HCT116 (cell line): ENCODE measurements at regions not wholly inside any gene's neighbourhood (a gene's known extent, or its start where the extent isn't known, plus 50 kb on each side); places are given as distances from the start of the nearest gene placed in this dataset.

Experiments used
- ATAC-seq: fragments of 200-7000 bp; cut with Tn5 transposase; 2 replicates; pipeline ENCODE4 v1.9.1; 2020; ENCODE audit warnings: mild to moderate bottlenecking, moderate library complexity
- BruUV-seq: library from RNA; stranded (reverse); fragments of 400-500 nt; replicated peaks from 2 replicates; lab custom pipeline; 2021; lab: Mats Ljungman, UMichigan
- CTCF ChIA-PET: fragments of 300-600 bp; sonication (Branson Sonifier 250); formaldehyde crosslinking; loops from one replicate; lab custom pipeline; 2021; ENCODE audit warnings: antibody characterized with exemption; lab: Charles Lee
- POLR2A ChIA-PET: fragments of 300-600, 350-600 bp; sonication (Branson Sonifier 250); formaldehyde crosslinking; loops from one replicate; lab custom pipeline; 2021; ENCODE audit warnings: antibody characterized with exemption; lab: Charles Lee
- RAD21 ChIA-PET, 2 experiments: fragments of 300-600 bp; sonication (Branson Sonifier 250); formaldehyde crosslinking; loops; one replicate each; lab custom pipeline; 2023; ENCODE audit warnings: low total read pairs in 2 of 2; ENCODE audit not compliant: uncharacterized antibody in 2 of 2, unreplicated experiment in 2 of 2, low non-redundant PET in 1 of 2; lab: Charles Lee
- DNase-seq: peaks from one replicate; pipeline ENCODE4 v3.0.0-alpha.2; 2010; ENCODE audit warnings: low read depth, low spot score
- H2AFZ ChIP-seq: fragments of 200-600 bp; shearing (Covaris generic), sonication (generic); 2 replicates; pipeline ENCODE4 v1.6.1; 2017; ENCODE audit warnings: low read depth, mixed run types, mixed read lengths, antibody characterized with exemption, low read length; ENCODE audit not compliant: poor library complexity, severe bottlenecking
- H3K27ac ChIP-seq: 2 replicates; pipeline ENCODE4 v1.5.1; 2012; ENCODE audit warnings: low read depth, low read length
- H3K27me3 ChIP-seq: fragments of 200-600 bp; sonication (generic); 2 replicates; pipeline ENCODE4 v1.6.1; 2016; ENCODE audit warnings: mixed run types, low read length, mixed read lengths; ENCODE audit not compliant: insufficient read depth
- H3K36me3 ChIP-seq, 2 experiments: fragments of 200-500 bp in 1 of 2; fragments of 200-600 bp in 1 of 2; sonication (Bioruptor generic) in 1 of 2; sonication (generic) in 1 of 2; 2 replicates each; pipeline versions ENCODE4 v1.5.1 to v1.6.1; 2014 to 2016; ENCODE audit warnings: low read length in 2 of 2, inconsistent platforms in 1 of 2, mixed read lengths in 1 of 2, mixed run types in 1 of 2; ENCODE audit not compliant: insufficient read depth in 2 of 2, control insufficient read depth in 1 of 2
- H3K4me1 ChIP-seq, 2 experiments: fragments of 200-600 bp in 1 of 2; sonication (generic) in 1 of 2; 2 replicates each; pipeline versions ENCODE4 v1.5.1 to v1.6.1; 2012 to 2017; ENCODE audit warnings: low read length in 2 of 2, inconsistent platforms in 1 of 2, mild to moderate bottlenecking in 1 of 2, mixed read lengths in 1 of 2, mixed run types in 1 of 2, moderate library complexity in 1 of 2; ENCODE audit not compliant: insufficient read depth in 2 of 2, control insufficient read depth in 1 of 2
- H3K4me2 ChIP-seq: fragments of 200-600 bp; sonication (generic); 2 replicates; pipeline ENCODE4 v1.6.1; 2017; ENCODE audit warnings: mixed run types, low read length, mixed read lengths
- H3K4me3 ChIP-seq, 2 experiments: fragments of 200-600 bp in 1 of 2; sonication (generic) in 1 of 2; replicated peaks in 1 of 2; 2 replicates each; pipeline ENCODE4 v1.5.1; 2011 to 2016; ENCODE audit warnings: low read length in 2 of 2, control low read depth in 1 of 2, low read depth in 1 of 2, mild to moderate bottlenecking in 1 of 2, mixed read lengths in 1 of 2, mixed run types in 1 of 2
- H3K79me2 ChIP-seq: fragments of 200-600 bp; sonication (generic); 2 replicates; pipeline ENCODE4 v1.6.1; 2017; ENCODE audit warnings: mild to moderate bottlenecking, mixed run types, low read length, moderate library complexity, mixed read lengths; ENCODE audit not compliant: insufficient read depth
- H3K9ac ChIP-seq: fragments of 200-600 bp; sonication (generic); 2 replicates; pipeline ENCODE4 v1.6.1; 2016; ENCODE audit warnings: low read length, mixed read lengths
- H3K9me2 ChIP-seq: fragments of 200-600 bp; sonication (generic), shearing (Covaris generic); 2 replicates; pipeline ENCODE4 v1.6.1; 2017; ENCODE audit warnings: mixed run types, mild to moderate bottlenecking, moderate library complexity; ENCODE audit not compliant: insufficient read depth
- H3K9me3 ChIP-seq, 2 experiments: fragments of 200-500 bp in 1 of 2; fragments of 200-600 bp in 1 of 2; sonication (Bioruptor generic) in 1 of 2; sonication (generic) in 1 of 2; 2 replicates each; pipeline ENCODE4 v1.6.1; 2014 to 2017; ENCODE audit warnings: low read length in 2 of 2, mixed read lengths in 2 of 2, inconsistent platforms in 1 of 2, low read depth in 1 of 2, mild to moderate bottlenecking in 1 of 2, mixed run types in 1 of 2, moderate library complexity in 1 of 2; ENCODE audit not compliant: control insufficient read depth in 1 of 2, insufficient read depth in 1 of 2
- H4K20me1 ChIP-seq: fragments of 200-600 bp; sonication (generic), shearing (Covaris generic); 2 replicates; pipeline ENCODE4 v1.6.1; 2017; ENCODE audit warnings: mixed run types, mild to moderate bottlenecking, moderate library complexity; ENCODE audit not compliant: insufficient read depth
- ATF3 ChIP-seq: IDR thresholded peaks from 2 replicates; pipeline ENCODE4 v1.6.1; 2012
- CEBPB ChIP-seq: IDR thresholded peaks from 2 replicates; pipeline ENCODE4 v1.6.1; 2012; ENCODE audit warnings: low read depth
- EGR1 ChIP-seq: IDR thresholded peaks from 2 replicates; pipeline ENCODE4 v1.6.1; 2012; ENCODE audit warnings: low read depth
- ELF1 ChIP-seq: IDR thresholded peaks from 2 replicates; pipeline ENCODE4 v1.6.1; 2012; ENCODE audit warnings: low read depth, borderline replicate concordance
- EZH2 ChIP-seq: fragments of 200-600 bp; sonication (generic); IDR thresholded peaks from 2 replicates; pipeline ENCODE4 v1.6.1; 2017; ENCODE audit warnings: antibody characterized with exemption, mixed run types
- EZH2phosphoT487 ChIP-seq: fragments of 200-600 bp; IDR thresholded peaks from 2 replicates; pipeline ENCODE4 v1.6.1; 2018; ENCODE audit warnings: antibody characterized with exemption, borderline replicate concordance
- FOSL1 ChIP-seq: IDR thresholded peaks from 2 replicates; pipeline ENCODE4 v1.6.1; 2012; ENCODE audit warnings: low read depth
- JUND ChIP-seq: IDR thresholded peaks from 2 replicates; pipeline ENCODE4 v1.6.1; 2012
- POLR2A ChIP-seq: IDR thresholded peaks from 2 replicates; pipeline ENCODE4 v1.7.0; 2011; ENCODE audit warnings: borderline replicate concordance; ENCODE audit not compliant: insufficient read depth, insufficient read length; ENCODE audit errors: extremely low read depth
- POLR2AphosphoS5 ChIP-seq: IDR thresholded peaks from 2 replicates; pipeline ENCODE4 v1.6.1; 2011; ENCODE audit warnings: mild to moderate bottlenecking, low read depth, low read length, moderate library complexity
- RAD21 ChIP-seq: IDR thresholded peaks from 2 replicates; pipeline ENCODE4 v1.6.1; 2012; ENCODE audit warnings: low read depth, mild to moderate bottlenecking
- SIN3A ChIP-seq: IDR thresholded peaks from 2 replicates; pipeline ENCODE4 v1.6.1; 2012; ENCODE audit warnings: low read depth
- SP1 ChIP-seq: IDR thresholded peaks from 2 replicates; pipeline ENCODE4 v1.6.1; 2012; ENCODE audit warnings: low read depth
- TCF7L2 ChIP-seq: IDR thresholded peaks from 2 replicates; pipeline ENCODE4 v1.7.0; 2011; ENCODE audit warnings: borderline replicate concordance, inconsistent platforms; ENCODE audit not compliant: insufficient read depth, insufficient read length; ENCODE audit errors: extremely low read depth
- YY1 ChIP-seq: IDR thresholded peaks from 2 replicates; pipeline ENCODE4 v1.6.1; 2011; ENCODE audit warnings: low read length, low read depth, moderate library complexity, mild to moderate bottlenecking; ENCODE audit not compliant: insufficient replicate concordance; ENCODE audit errors: extremely low read depth
- ZNF274 ChIP-seq: fragments of 200-500 bp; sonication (Bioruptor generic); IDR thresholded peaks from 2 replicates; pipeline ENCODE4 v1.6.1; 2014; ENCODE audit warnings: mild to moderate bottlenecking, low read depth, low read length, inconsistent platforms
- intact Hi-C: fragments of 100-400 bp; cut with micrococcal nuclease; formaldehyde crosslinking; loops from 2 replicates; pipeline ENCODE4 v1.10.0; 2022
- TF ChIP-seq, protein P1 (sequence below): IDR thresholded peaks from 2 replicates; pipeline ENCODE4 v1.6.1; 2012; ENCODE audit warnings: low read depth
- TF ChIP-seq, protein P2 (sequence below), 3 experiments: fragments of 200-600 bp in 1 of 3; sonication (generic) in 1 of 3; IDR thresholded peaks in 2 of 3; conservative IDR thresholded peaks in 1 of 3; 2 replicates each; pipeline ENCODE4 v1.5.1; 2012 to 2017; ENCODE audit warnings: low read depth in 2 of 3, low read length in 2 of 3, antibody characterized with exemption in 1 of 3, borderline replicate concordance in 1 of 3, control low read depth in 1 of 3, mild to moderate bottlenecking in 1 of 3, mixed read lengths in 1 of 3, mixed run types in 1 of 3, moderate library complexity in 1 of 3; ENCODE audit not compliant: insufficient read depth in 1 of 3
- TF ChIP-seq, protein P3 (sequence below): IDR thresholded peaks from 2 replicates; pipeline ENCODE4 v1.6.1; 2012
- TF ChIP-seq, protein P4 (sequence below): IDR thresholded peaks from 2 replicates; pipeline ENCODE4 v1.6.1; 2011; ENCODE audit warnings: mild to moderate bottlenecking, low read length, moderate library complexity; ENCODE audit not compliant: insufficient replicate concordance; ENCODE audit errors: extremely low read depth

DNA sequence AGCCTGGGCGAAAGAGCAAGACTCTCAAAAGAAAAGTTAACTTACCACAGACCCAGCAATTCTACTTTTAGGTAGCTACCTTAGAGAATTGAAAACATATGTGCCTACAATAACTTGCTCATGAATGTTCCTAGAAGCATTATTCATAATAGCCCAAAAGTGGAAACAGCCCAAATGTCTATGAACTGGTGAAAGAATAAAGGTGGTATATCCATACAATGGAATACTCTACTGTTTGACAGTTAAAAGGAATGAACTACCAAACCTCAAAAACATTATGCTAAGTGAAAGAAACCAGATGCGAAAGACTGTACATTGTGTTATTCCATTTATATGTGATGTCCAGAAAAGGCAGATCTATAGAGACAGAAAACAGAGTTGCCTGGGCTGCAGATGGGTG lies 131.4 kb downstream of the UCHL1 start:
- H4K20me1 ChIP-seq: no peaks in the 10 kb centered on the region
- no peak for TF ChIP-seq TCF7L2
- TF ChIP-seq SP1: no peak
- TF ChIP-seq RAD21: no peak
- TF ChIP-seq, protein P1, sequence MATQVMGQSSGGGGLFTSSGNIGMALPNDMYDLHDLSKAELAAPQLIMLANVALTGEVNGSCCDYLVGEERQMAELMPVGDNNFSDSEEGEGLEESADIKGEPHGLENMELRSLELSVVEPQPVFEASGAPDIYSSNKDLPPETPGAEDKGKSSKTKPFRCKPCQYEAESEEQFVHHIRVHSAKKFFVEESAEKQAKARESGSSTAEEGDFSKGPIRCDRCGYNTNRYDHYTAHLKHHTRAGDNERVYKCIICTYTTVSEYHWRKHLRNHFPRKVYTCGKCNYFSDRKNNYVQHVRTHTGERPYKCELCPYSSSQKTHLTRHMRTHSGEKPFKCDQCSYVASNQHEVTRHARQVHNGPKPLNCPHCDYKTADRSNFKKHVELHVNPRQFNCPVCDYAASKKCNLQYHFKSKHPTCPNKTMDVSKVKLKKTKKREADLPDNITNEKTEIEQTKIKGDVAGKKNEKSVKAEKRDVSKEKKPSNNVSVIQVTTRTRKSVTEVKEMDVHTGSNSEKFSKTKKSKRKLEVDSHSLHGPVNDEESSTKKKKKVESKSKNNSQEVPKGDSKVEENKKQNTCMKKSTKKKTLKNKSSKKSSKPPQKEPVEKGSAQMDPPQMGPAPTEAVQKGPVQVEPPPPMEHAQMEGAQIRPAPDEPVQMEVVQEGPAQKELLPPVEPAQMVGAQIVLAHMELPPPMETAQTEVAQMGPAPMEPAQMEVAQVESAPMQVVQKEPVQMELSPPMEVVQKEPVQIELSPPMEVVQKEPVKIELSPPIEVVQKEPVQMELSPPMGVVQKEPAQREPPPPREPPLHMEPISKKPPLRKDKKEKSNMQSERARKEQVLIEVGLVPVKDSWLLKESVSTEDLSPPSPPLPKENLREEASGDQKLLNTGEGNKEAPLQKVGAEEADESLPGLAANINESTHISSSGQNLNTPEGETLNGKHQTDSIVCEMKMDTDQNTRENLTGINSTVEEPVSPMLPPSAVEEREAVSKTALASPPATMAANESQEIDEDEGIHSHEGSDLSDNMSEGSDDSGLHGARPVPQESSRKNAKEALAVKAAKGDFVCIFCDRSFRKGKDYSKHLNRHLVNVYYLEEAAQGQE: no peak
- no peak for TF ChIP-seq SIN3A
- no peak for TF ChIP-seq CEBPB
- TF ChIP-seq POLR2A: no peak
- TF ChIP-seq ELF1: no peak
- TF ChIP-seq, protein P2, sequence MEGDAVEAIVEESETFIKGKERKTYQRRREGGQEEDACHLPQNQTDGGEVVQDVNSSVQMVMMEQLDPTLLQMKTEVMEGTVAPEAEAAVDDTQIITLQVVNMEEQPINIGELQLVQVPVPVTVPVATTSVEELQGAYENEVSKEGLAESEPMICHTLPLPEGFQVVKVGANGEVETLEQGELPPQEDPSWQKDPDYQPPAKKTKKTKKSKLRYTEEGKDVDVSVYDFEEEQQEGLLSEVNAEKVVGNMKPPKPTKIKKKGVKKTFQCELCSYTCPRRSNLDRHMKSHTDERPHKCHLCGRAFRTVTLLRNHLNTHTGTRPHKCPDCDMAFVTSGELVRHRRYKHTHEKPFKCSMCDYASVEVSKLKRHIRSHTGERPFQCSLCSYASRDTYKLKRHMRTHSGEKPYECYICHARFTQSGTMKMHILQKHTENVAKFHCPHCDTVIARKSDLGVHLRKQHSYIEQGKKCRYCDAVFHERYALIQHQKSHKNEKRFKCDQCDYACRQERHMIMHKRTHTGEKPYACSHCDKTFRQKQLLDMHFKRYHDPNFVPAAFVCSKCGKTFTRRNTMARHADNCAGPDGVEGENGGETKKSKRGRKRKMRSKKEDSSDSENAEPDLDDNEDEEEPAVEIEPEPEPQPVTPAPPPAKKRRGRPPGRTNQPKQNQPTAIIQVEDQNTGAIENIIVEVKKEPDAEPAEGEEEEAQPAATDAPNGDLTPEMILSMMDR (IDR thresholded peaks at IDR 0.05 in 2 of 3, conservative IDR thresholded peaks at IDR 0.05 in 1 of 3; ENCODE audit: borderline replicate concordance in 1 of 3, insufficient read depth in 1 of 3, low read depth in 2 of 3, low read length in 2 of 3): no peak
- TF ChIP-seq, protein P3, sequence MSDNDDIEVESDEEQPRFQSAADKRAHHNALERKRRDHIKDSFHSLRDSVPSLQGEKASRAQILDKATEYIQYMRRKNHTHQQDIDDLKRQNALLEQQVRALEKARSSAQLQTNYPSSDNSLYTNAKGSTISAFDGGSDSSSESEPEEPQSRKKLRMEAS: no peak
- TF ChIP-seq ATF3: no peak
- TF ChIP-seq, protein P4, sequence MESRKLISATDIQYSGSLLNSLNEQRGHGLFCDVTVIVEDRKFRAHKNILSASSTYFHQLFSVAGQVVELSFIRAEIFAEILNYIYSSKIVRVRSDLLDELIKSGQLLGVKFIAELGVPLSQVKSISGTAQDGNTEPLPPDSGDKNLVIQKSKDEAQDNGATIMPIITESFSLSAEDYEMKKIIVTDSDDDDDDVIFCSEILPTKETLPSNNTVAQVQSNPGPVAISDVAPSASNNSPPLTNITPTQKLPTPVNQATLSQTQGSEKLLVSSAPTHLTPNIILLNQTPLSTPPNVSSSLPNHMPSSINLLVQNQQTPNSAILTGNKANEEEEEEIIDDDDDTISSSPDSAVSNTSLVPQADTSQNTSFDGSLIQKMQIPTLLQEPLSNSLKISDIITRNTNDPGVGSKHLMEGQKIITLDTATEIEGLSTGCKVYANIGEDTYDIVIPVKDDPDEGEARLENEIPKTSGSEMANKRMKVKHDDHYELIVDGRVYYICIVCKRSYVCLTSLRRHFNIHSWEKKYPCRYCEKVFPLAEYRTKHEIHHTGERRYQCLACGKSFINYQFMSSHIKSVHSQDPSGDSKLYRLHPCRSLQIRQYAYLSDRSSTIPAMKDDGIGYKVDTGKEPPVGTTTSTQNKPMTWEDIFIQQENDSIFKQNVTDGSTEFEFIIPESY: no peak
- TF ChIP-seq FOSL1: no peak
- no peak for TF ChIP-seq EZH2phosphoT487
- no peak for TF ChIP-seq EGR1
- no peak for TF ChIP-seq EZH2
- no peak for TF ChIP-seq ZNF274
- no peak for TF ChIP-seq POLR2AphosphoS5
- no peak for TF ChIP-seq JUND
- TF ChIP-seq YY1: no peak
- no peaks in the 10 kb centered on the region for H3K27me3 ChIP-seq
- H3K4me2 ChIP-seq: no peak overlapping the region
- H2AFZ ChIP-seq: no peak overlapping the region
- intact Hi-C loops: no loop called here
- POLR2A ChIA-PET: no interaction called here
- no peak overlapping the region for H3K27ac ChIP-seq
- H3K9me3 ChIP-seq: no peaks in the 10 kb centered on the region
- no peaks in the 10 kb centered on the region for H3K4me1 ChIP-seq
- no peaks in the 10 kb centered on the region for H3K9me2 ChIP-seq
- no peak for DNase-seq
- no peak for ATAC-seq
- CTCF ChIA-PET: no interaction called here
- no peak overlapping the region for H3K9ac ChIP-seq
- no peaks in the 10 kb centered on the region for H3K79me2 ChIP-seq
- BruUV-seq: no TSS peak
- no peaks in the 10 kb centered on the region for H3K36me3 ChIP-seq
- no peak overlapping the region for H3K4me3 ChIP-seq
- RAD21 ChIA-PET: no interaction called here
